H1 (cell line): ENCODE measurements at regions not wholly inside any gene's neighbourhood (a gene's known extent, or its start where the extent isn't known, plus 50 kb on each side); places are given as distances from the start of the nearest gene placed in this dataset.
A peak's percentile ranks its signal among the peaks of the same experiment; 100 is the strongest.

Source experiments
- CTCF ChIA-PET: fragments of 300-600 bp; sonication (Branson Sonifier 250); formaldehyde crosslinking; loops from one replicate; lab custom pipeline; 2021; ENCODE audit not compliant: partially characterized antibody; lab: Charles Lee
- POLR2A ChIA-PET: fragments of 300-600 bp; sonication (Branson Sonifier 250); formaldehyde crosslinking; loops from one replicate; lab custom pipeline; 2021; ENCODE audit warnings: inconsistent platforms; ENCODE audit not compliant: partially characterized antibody; lab: Charles Lee
- DNase-seq, 2 experiments: peaks; one replicate each; pipeline versions ENCODE4 v3.0.0 to v3.0.0-alpha.2; 2010 to 2022; ENCODE audit warnings: low spot score in 2 of 2, low read depth in 1 of 2, mixed read lengths in 1 of 2
- FAIRE-seq: peaks from 2 replicates; lab custom pipeline; 2011; peaks lifted over from hg19 to GRCh38; lab: Jason Lieb, UNC
- H2AFZ ChIP-seq: 2 replicates; pipeline ENCODE4 v1.8.1; 2012; ENCODE audit warnings: low read length, inconsistent platforms
- H2AK5ac ChIP-seq: 2 replicates; pipeline ENCODE4 v1.6.1; 2013; ENCODE audit warnings: low read depth, low read length
- H2BK120ac ChIP-seq: replicated peaks from 2 replicates; pipeline ENCODE3; 2013; ENCODE audit warnings: low read depth, low read length, inconsistent platforms
- H2BK12ac ChIP-seq: 2 replicates; pipeline ENCODE4 v1.6.1; 2013; ENCODE audit warnings: low read depth, low read length
- H2BK15ac ChIP-seq: 2 replicates; pipeline ENCODE4 v1.6.1; 2013; ENCODE audit warnings: low read length
- H2BK20ac ChIP-seq: 2 replicates; pipeline ENCODE4 v1.6.1; 2013; ENCODE audit warnings: low read length
- H2BK5ac ChIP-seq: 2 replicates; pipeline ENCODE4 v1.6.1; 2013; ENCODE audit warnings: low read depth, low read length
- H3K14ac ChIP-seq: 2 replicates; pipeline ENCODE4 v1.6.1; 2013; ENCODE audit warnings: inconsistent platforms; ENCODE audit not compliant: insufficient read length
- H3K18ac ChIP-seq: 2 replicates; pipeline ENCODE4 v1.6.1; 2013; ENCODE audit warnings: low read length; ENCODE audit errors: extremely low read depth
- H3K23ac ChIP-seq: 2 replicates; pipeline ENCODE4 v1.6.1; 2013; ENCODE audit warnings: inconsistent platforms; ENCODE audit not compliant: insufficient read length
- H3K23me2 ChIP-seq: 2 replicates; pipeline ENCODE4 v1.6.1; 2013; ENCODE audit warnings: low read depth, low read length
- H3K27ac ChIP-seq: 2 replicates; pipeline ENCODE4 v1.6.1; 2011; ENCODE audit warnings: low read depth, low read length, inconsistent platforms
- H3K27me3 ChIP-seq, 4 experiments: replicated peaks in 1 of 4; 1 replicate in 1 of 4; 2 replicates in 3 of 4; pipeline versions ENCODE4 v1.6.1 to v1.8.1; 2011 to 2013; ENCODE audit warnings: low read length in 3 of 4, mild to moderate bottlenecking in 3 of 4, inconsistent platforms in 2 of 4, mixed read lengths in 2 of 4, moderate library complexity in 1 of 4; ENCODE audit not compliant: control insufficient read depth in 3 of 4, insufficient read depth in 3 of 4; ENCODE audit errors: extremely low read depth in 1 of 4
- H3K36me3 ChIP-seq, 4 experiments: 2 replicates each; pipeline versions ENCODE4 v1.6.1 to v1.8.1; 2011 to 2013; ENCODE audit warnings: mild to moderate bottlenecking in 4 of 4, low read length in 3 of 4, moderate library complexity in 2 of 4, control low read depth in 1 of 4, inconsistent platforms in 1 of 4; ENCODE audit not compliant: insufficient read depth in 4 of 4, control insufficient read depth in 2 of 4
- H3K4ac ChIP-seq: replicated peaks from 2 replicates; pipeline ENCODE3; 2013; ENCODE audit warnings: low read length, low read depth, mixed read lengths, inconsistent platforms; ENCODE audit not compliant: insufficient read length
- H3K4me1 ChIP-seq, 4 experiments: replicated peaks in 1 of 4; 1 replicate in 1 of 4; 2 replicates in 3 of 4; pipeline versions ENCODE4 v1.6.1 to v1.8.1; 2011 to 2013; ENCODE audit warnings: low read length in 3 of 4, inconsistent platforms in 2 of 4, mixed read lengths in 1 of 4; ENCODE audit not compliant: insufficient read depth in 4 of 4, control insufficient read depth in 3 of 4
- H3K4me2 ChIP-seq, 2 experiments: 2 replicates each; pipeline versions ENCODE4 v1.6.1 to v1.8.1; 2011 to 2013; ENCODE audit warnings: low read depth in 2 of 2, low read length in 2 of 2, control low read depth in 1 of 2, inconsistent platforms in 1 of 2, mild to moderate bottlenecking in 1 of 2; ENCODE audit not compliant: insufficient read depth in 1 of 2
- H3K4me3 ChIP-seq, 4 experiments: fragments of 200-600, 300-600 bp in 1 of 4; sonication (generic), shearing (Covaris generic), sonication (Bioruptor Twin) in 1 of 4; 2 replicates each; pipeline versions ENCODE4 v1.5.1 to v1.8.1; 2011 to 2016; ENCODE audit warnings: low read length in 4 of 4, low read depth in 3 of 4, control low read depth in 2 of 4, inconsistent platforms in 2 of 4, mild to moderate bottlenecking in 2 of 4, mixed read lengths in 1 of 4, moderate library complexity in 1 of 4; ENCODE audit not compliant: insufficient read depth in 2 of 4; ENCODE audit errors: extremely low read depth in 1 of 4
- H3K56ac ChIP-seq: replicated peaks from 2 replicates; pipeline ENCODE3; 2013; ENCODE audit warnings: low read depth, mild to moderate bottlenecking, mixed read lengths, low read length, inconsistent platforms; ENCODE audit not compliant: insufficient read length
- H3K79me1 ChIP-seq: 2 replicates; pipeline ENCODE4 v1.6.1; 2013; ENCODE audit warnings: low read depth, low read length, control low read depth
- H3K79me2 ChIP-seq, 2 experiments: 2 replicates each; pipeline versions ENCODE4 v1.6.1 to v1.8.1; 2012 to 2013; ENCODE audit warnings: low read length in 2 of 2, mild to moderate bottlenecking in 2 of 2, inconsistent platforms in 1 of 2; ENCODE audit not compliant: insufficient read depth in 2 of 2, control insufficient read depth in 1 of 2
- H3K9ac ChIP-seq, 4 experiments: replicated peaks in 1 of 4; 1 replicate in 1 of 4; 2 replicates in 3 of 4; pipeline versions ENCODE4 v1.6.1 to v1.8.1; 2011 to 2013; ENCODE audit warnings: low read depth in 3 of 4, low read length in 3 of 4, control low read depth in 2 of 4, mild to moderate bottlenecking in 2 of 4, moderate library complexity in 2 of 4, inconsistent platforms in 1 of 4; ENCODE audit errors: extremely low read depth in 1 of 4
- H3K9me3 ChIP-seq, 2 experiments: 2 replicates each; pipeline versions ENCODE4 v1.6.1 to v1.8.1; 2012 to 2013; ENCODE audit warnings: mild to moderate bottlenecking in 2 of 2, moderate library complexity in 2 of 2, control low read depth in 1 of 2, inconsistent platforms in 1 of 2, low read depth in 1 of 2, low read length in 1 of 2, mixed read lengths in 1 of 2; ENCODE audit not compliant: insufficient read depth in 2 of 2
- H4K20me1 ChIP-seq, 2 experiments: replicated peaks in 1 of 2; 2 replicates each; pipeline versions ENCODE3 to v1.8.1; 2011 to 2013; ENCODE audit warnings: inconsistent platforms in 2 of 2, low read length in 2 of 2, mild to moderate bottlenecking in 1 of 2; ENCODE audit not compliant: insufficient read depth in 2 of 2, control insufficient read depth in 1 of 2
- H4K5ac ChIP-seq: 2 replicates; pipeline ENCODE4 v1.6.1; 2013; ENCODE audit warnings: low read length, low read depth, mixed read lengths, inconsistent platforms; ENCODE audit not compliant: insufficient read length
- H4K8ac ChIP-seq: 2 replicates; pipeline ENCODE4 v1.8.0; 2013; ENCODE audit warnings: mild to moderate bottlenecking, moderate library complexity, low read length, inconsistent platforms; ENCODE audit not compliant: insufficient read depth; ENCODE audit errors: extremely low read depth
- H4K91ac ChIP-seq: replicated peaks from 2 replicates; pipeline ENCODE3; 2013; ENCODE audit warnings: low read length, mixed read lengths, inconsistent platforms; ENCODE audit not compliant: insufficient read length
- ATF3 ChIP-seq: IDR thresholded peaks from 2 replicates; pipeline ENCODE4 v1.6.1; 2011; ENCODE audit warnings: low read depth, mild to moderate bottlenecking, low read length; ENCODE audit not compliant: insufficient read depth
- CHD2 ChIP-seq: IDR thresholded peaks from 2 replicates; pipeline ENCODE4 v1.6.1; 2012; ENCODE audit warnings: low read length, improper control_type of control experiment
- CTCF ChIP-seq, 3 experiments: IDR thresholded peaks; 1 replicate in 2 of 3; 2 replicates in 1 of 3; pipeline versions ENCODE4 v1.5.1 to v1.6.1; 2011; ENCODE audit warnings: low read length in 3 of 3, mild to moderate bottlenecking in 3 of 3, inconsistent platforms in 2 of 3, low read depth in 1 of 3, moderate library complexity in 1 of 3; ENCODE audit not compliant: insufficient read depth in 1 of 3; ENCODE audit errors: control extremely low read depth in 1 of 3
- POLR2AphosphoS5 ChIP-seq: IDR thresholded peaks from 2 replicates; pipeline ENCODE4 v1.6.1; 2011; ENCODE audit warnings: low read depth, low read length
- RAD21 ChIP-seq, 2 experiments: IDR thresholded peaks in 1 of 2; conservative IDR thresholded peaks in 1 of 2; 2 replicates each; pipeline ENCODE4 v1.6.1; 2011; ENCODE audit warnings: low read depth in 2 of 2, low read length in 2 of 2, improper control_type of control experiment in 1 of 2, inconsistent platforms in 1 of 2, mild to moderate bottlenecking in 1 of 2, moderate library complexity in 1 of 2
- YY1 ChIP-seq: IDR thresholded peaks from 2 replicates; pipeline ENCODE4 v1.6.1; 2011; ENCODE audit warnings: low read depth, mild to moderate bottlenecking, low read length
- WGBS, 2 experiments: shearing (Covaris generic) in 1 of 2; methylation state at CpG; one replicate each; pipeline versions ENCODE4 v1.1.6 to v1.1.7; 2013 to 2015; ENCODE audit warnings: low lambda C conversion rate in 2 of 2, mixed read lengths in 2 of 2, inconsistent platforms in 1 of 2, low coverage in 1 of 2, missing lambda C conversion rate in 1 of 2; ENCODE audit not compliant: insufficient replicate concordance in 2 of 2, insufficient coverage in 1 of 2, insufficient read length in 1 of 2; ENCODE audit errors: extremely low coverage in 1 of 2, missing lambda C conversion rate in 1 of 2; 5-methylcytosine and 5-hydroxymethylcytosine counted together

- no peak for TF ChIP-seq CHD2
These were observed 558.2 kb downstream of the PKHD1 start (continued) for GRCh38 chr6:51529240-51529639.

GRCh38 chr6:51531623-51532022 lies 555.8 kb downstream of the PKHD1 start:
- Histone ChIP-seq H2BK20ac (no peak overlapping the region), H3K18ac (no peak overlapping the region), H3K79me2 (no peaks in the 10 kb centered on the region), H4K91ac (no peak overlapping the region), H2AK5ac (no peak overlapping the region), H4K5ac (no peak overlapping the region), H3K4me1 (peaks cover 0 to 6% (median 2%) of the 10 kb centered on the region in 4 experiments; a peak in 2 of 7 replicates), H3K23ac (no peak overlapping the region), H3K14ac (no peak overlapping the region), H3K23me2 (no peaks in the 10 kb centered on the region), H4K20me1 (no peaks in the 10 kb centered on the region), H4K8ac (no peak overlapping the region), H3K9ac (no peak overlapping the region), H2BK15ac (no peak overlapping the region), H3K27ac (no peak overlapping the region), H3K4ac (no peak overlapping the region), H3K56ac (no peak overlapping the region), H2AFZ (no peak overlapping the region), H3K4me3 (no peak overlapping the region), H3K79me1 (no peaks in the 10 kb centered on the region), H2BK120ac (no peak overlapping the region), H2BK12ac (no peak overlapping the region), H3K36me3 (no peaks in the 10 kb centered on the region), H2BK5ac (no peak overlapping the region), H3K27me3 (no peaks in the 10 kb centered on the region), H3K9me3 (no peaks in the 10 kb centered on the region), H3K4me2 (no peak overlapping the region)
- FAIRE-seq, result no peak
- ChIA-PET POLR2A (no interaction called here), CTCF (interaction anchor here (0.7 to 1.4 kb wide), 3 partner anchors 10 to 222 kb away, joined by 3 read pairs; no protein-coding TSS in a partner anchor)
- peak in 1 of 2 experiments; percentile 1 for DNase-seq
- 73% methylated on average over 2 of the region's 2 CpGs; no CpG with 5 or more reads in 1 of the 2 experiments for WGBS, 2 experiments
- TF ChIP-seq ATF3, result no peak
- peak; percentile 41 to 51 for TF ChIP-seq RAD21 (IDR thresholded peaks at IDR 0.05 in 1 of 2, conservative IDR thresholded peaks at IDR 0.05 in 1 of 2; ENCODE audit: low read depth in 2 of 2, low read length in 2 of 2)
- no peak for TF ChIP-seq YY1
- peak in 1 of 3 experiments; percentile 23; a peak in 2 of 4 replicates for TF ChIP-seq CTCF (IDR thresholded peaks at IDR 0.05; ENCODE audit: control extremely low read depth in 1 of 3, insufficient read depth in 1 of 3, low read depth in 1 of 3, low read length in 3 of 3)
- TF ChIP-seq POLR2AphosphoS5, result no peak
